ENCODE measurements at regions not wholly inside any gene's neighbourhood (a gene's known extent, or its start where the extent isn't known, plus 50 kb on each side); places are given as distances from the start of the nearest gene placed in this dataset.

- TF ChIP-seq, protein P1, sequence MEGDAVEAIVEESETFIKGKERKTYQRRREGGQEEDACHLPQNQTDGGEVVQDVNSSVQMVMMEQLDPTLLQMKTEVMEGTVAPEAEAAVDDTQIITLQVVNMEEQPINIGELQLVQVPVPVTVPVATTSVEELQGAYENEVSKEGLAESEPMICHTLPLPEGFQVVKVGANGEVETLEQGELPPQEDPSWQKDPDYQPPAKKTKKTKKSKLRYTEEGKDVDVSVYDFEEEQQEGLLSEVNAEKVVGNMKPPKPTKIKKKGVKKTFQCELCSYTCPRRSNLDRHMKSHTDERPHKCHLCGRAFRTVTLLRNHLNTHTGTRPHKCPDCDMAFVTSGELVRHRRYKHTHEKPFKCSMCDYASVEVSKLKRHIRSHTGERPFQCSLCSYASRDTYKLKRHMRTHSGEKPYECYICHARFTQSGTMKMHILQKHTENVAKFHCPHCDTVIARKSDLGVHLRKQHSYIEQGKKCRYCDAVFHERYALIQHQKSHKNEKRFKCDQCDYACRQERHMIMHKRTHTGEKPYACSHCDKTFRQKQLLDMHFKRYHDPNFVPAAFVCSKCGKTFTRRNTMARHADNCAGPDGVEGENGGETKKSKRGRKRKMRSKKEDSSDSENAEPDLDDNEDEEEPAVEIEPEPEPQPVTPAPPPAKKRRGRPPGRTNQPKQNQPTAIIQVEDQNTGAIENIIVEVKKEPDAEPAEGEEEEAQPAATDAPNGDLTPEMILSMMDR (conservative IDR thresholded peaks at IDR 0.05): no peak
- no peak for TF ChIP-seq ZFX (IDR thresholded peaks at IDR 0.05)
- H3K27ac ChIP-seq: no peak overlapping the region
Measured at GRCh38 chr7:142311876-142312275, 54.0 kb upstream of the PRSS58 start.

- TF ChIP-seq, protein P1 (conservative IDR thresholded peaks at IDR 0.05): no peak
- no peak for TF ChIP-seq ZFX (IDR thresholded peaks at IDR 0.05)
- no peak overlapping the region for H3K27ac ChIP-seq
Measured at GRCh38 chr7:142308918-142309317, 51.1 kb upstream of the PRSS58 start.

- TF ChIP-seq, protein P1 (conservative IDR thresholded peaks at IDR 0.05): no peak
- TF ChIP-seq ZFX (IDR thresholded peaks at IDR 0.05): no peak
Measured at GRCh38 chr7:142308326-142308725, 50.5 kb upstream of the PRSS58 start.

More at GRCh38 chr7:142308326-142308725, 50.5 kb upstream of the PRSS58 start:
- H3K27ac ChIP-seq: no peak overlapping the region
